ENCODE measurements at regions not wholly inside any gene's neighbourhood (a gene's known extent, or its start where the extent isn't known, plus 50 kb on each side); places are given as distances from the start of the nearest gene placed in this dataset.

DNA sequence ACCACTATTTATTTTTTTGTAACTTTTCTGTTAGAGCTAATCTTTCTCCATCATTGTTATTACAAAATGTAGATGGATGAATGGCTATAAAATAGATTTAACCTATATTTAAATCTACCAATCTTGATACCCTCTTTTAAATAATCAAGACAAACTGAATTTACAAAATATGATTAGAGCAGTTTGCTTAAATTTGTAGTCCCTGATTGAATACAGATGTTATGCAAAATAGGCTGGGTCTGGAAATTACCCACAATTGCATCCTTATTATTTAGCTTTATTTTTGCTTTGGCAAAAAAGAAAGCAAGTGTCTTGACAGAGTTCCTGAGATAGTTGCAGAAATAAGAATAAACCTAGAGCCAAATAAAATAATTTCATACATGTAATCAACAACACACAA, 352.8 kb downstream of the KLF12 start:
- Histone ChIP-seq H3K27me3 (ENCODE audit: insufficient read depth, low read length) (no peaks in the 10 kb centered on the region), H3F3A (ENCODE audit: insufficient read depth, low read length) (no peaks in the 10 kb centered on the region), H3K4me1 (ENCODE audit: insufficient read depth, low read length, severe bottlenecking) (no peaks in the 10 kb centered on the region), H3K79me2 (ENCODE audit: insufficient read depth, low read length) (no peaks in the 10 kb centered on the region), H4K20me1 (ENCODE audit: insufficient read depth, low read length) (no peaks in the 10 kb centered on the region), H3K9me3 (ENCODE audit: low read length) (no peaks in the 10 kb centered on the region), H3K9me2 (ENCODE audit: low read depth, low read length) (no peaks in the 10 kb centered on the region), H3K4me3 (ENCODE audit: low read depth, low read length, poor library complexity, severe bottlenecking) (no peak overlapping the region), H2AFZ (ENCODE audit: low read length) (no peak overlapping the region), H3K36me3 (ENCODE audit: insufficient read depth, low read length) (no peaks in the 10 kb centered on the region), H3K4me2 (ENCODE audit: low read length) (no peak overlapping the region), H3K9ac (ENCODE audit: low read length) (no peak overlapping the region), H3K27ac (ENCODE audit: low read depth, low read length, poor library complexity, severe bottlenecking) (no peak overlapping the region)
- TF ChIP-seq CTCF (IDR thresholded peaks at IDR 0.05; ENCODE audit: low read length) (no peak), EZH2 (IDR thresholded peaks at IDR 0.05; ENCODE audit: borderline replicate concordance, low read length) (no peak)

DNA sequence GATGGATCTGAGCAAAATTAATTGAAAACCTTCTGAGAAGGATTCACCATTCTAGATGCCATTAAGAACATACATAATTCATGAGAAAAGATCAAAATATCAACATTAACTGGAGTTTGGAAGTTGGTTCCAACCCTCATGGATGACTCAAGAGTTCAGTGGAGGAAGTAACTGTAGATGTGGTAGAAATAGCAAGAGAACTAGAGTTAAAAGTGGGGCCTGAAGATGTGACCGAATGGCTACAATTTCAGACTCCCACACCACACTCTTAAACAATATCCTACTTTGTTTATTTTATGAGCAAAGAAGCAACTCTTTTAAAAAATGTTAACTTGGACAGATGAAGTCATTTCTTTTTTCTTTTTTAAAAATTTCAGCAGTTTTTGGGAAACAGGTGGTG, 354.3 kb downstream of the KLF12 start:
- Histone ChIP-seq H3K9me3 (ENCODE audit: low read length) (no peaks in the 10 kb centered on the region), H3K4me1 (ENCODE audit: insufficient read depth, low read length, severe bottlenecking) (no peaks in the 10 kb centered on the region), H3K4me2 (ENCODE audit: low read length) (no peak overlapping the region), H3F3A (ENCODE audit: insufficient read depth, low read length) (no peaks in the 10 kb centered on the region), H2AFZ (ENCODE audit: low read length) (no peak overlapping the region), H4K20me1 (ENCODE audit: insufficient read depth, low read length) (no peaks in the 10 kb centered on the region), H3K9me2 (ENCODE audit: low read depth, low read length) (no peaks in the 10 kb centered on the region), H3K36me3 (ENCODE audit: insufficient read depth, low read length) (no peaks in the 10 kb centered on the region), H3K27ac (ENCODE audit: low read depth, low read length, poor library complexity, severe bottlenecking) (no peak overlapping the region), H3K9ac (ENCODE audit: low read length) (no peak overlapping the region), H3K4me3 (ENCODE audit: low read depth, low read length, poor library complexity, severe bottlenecking) (no peak overlapping the region), H3K79me2 (ENCODE audit: insufficient read depth, low read length) (no peaks in the 10 kb centered on the region), H3K27me3 (ENCODE audit: insufficient read depth, low read length) (no peaks in the 10 kb centered on the region)
- TF ChIP-seq EZH2 (IDR thresholded peaks at IDR 0.05; ENCODE audit: borderline replicate concordance, low read length): no peak
- no peak for TF ChIP-seq CTCF (IDR thresholded peaks at IDR 0.05; ENCODE audit: low read length)

GRCh38 chr13:73778242-73778864, 355.9 kb downstream of the KLF12 start:
- H3K9ac ChIP-seq (ENCODE audit: low read length): no peak overlapping the region
- no peak overlapping the region for H3K27ac ChIP-seq (ENCODE audit: low read depth, low read length, poor library complexity, severe bottlenecking)
- no peak for TF ChIP-seq EZH2 (IDR thresholded peaks at IDR 0.05; ENCODE audit: borderline replicate concordance, low read length)
- TF ChIP-seq CTCF (IDR thresholded peaks at IDR 0.05; ENCODE audit: low read length): no peak
- H4K20me1 ChIP-seq (ENCODE audit: insufficient read depth, low read length): no peaks in the 10 kb centered on the region
- H3K36me3 ChIP-seq (ENCODE audit: insufficient read depth, low read length): no peaks in the 10 kb centered on the region
- H2AFZ ChIP-seq (ENCODE audit: low read length): no peak overlapping the region
- no peak overlapping the region for H3K4me3 ChIP-seq (ENCODE audit: low read depth, low read length, poor library complexity, severe bottlenecking)
- no peaks in the 10 kb centered on the region for H3K9me3 ChIP-seq (ENCODE audit: low read length)
- H3K4me1 ChIP-seq (ENCODE audit: insufficient read depth, low read length, severe bottlenecking): no peaks in the 10 kb centered on the region
- no peaks in the 10 kb centered on the region for H3F3A ChIP-seq (ENCODE audit: insufficient read depth, low read length)
- H3K4me2 ChIP-seq (ENCODE audit: low read length): no peak overlapping the region
- no peaks in the 10 kb centered on the region for H3K27me3 ChIP-seq (ENCODE audit: insufficient read depth, low read length)
- no peaks in the 10 kb centered on the region for H3K9me2 ChIP-seq (ENCODE audit: low read depth, low read length)
- H3K79me2 ChIP-seq (ENCODE audit: insufficient read depth, low read length): no peaks in the 10 kb centered on the region
